Kidney epithelial cell (primary cell): ENCODE measurements at regions not wholly inside any gene's neighbourhood (a gene's known extent, or its start where the extent isn't known, plus 50 kb on each side); places are given as distances from the start of the nearest gene placed in this dataset.
"Not testable (repeated sequence)": the region's sequence is repeated elsewhere in the genome, so short reads cannot be mapped to it uniquely, and the experiment has no call there.

Experiments used
- DNase-seq: peaks from one replicate; pipeline ENCODE4 v3.0.0-alpha.2; 2010; ENCODE audit warnings: low read depth
- H3K27me3 ChIP-seq: 2 replicates; pipeline ENCODE4 v1.6.0; 2011; ENCODE audit warnings: low read length; ENCODE audit not compliant: control insufficient read depth, insufficient read depth
- H3K36me3 ChIP-seq: 2 replicates; pipeline ENCODE4 v1.5.1; 2011; ENCODE audit warnings: low read length; ENCODE audit not compliant: control insufficient read depth, insufficient read depth
- H3K4me3 ChIP-seq: 2 replicates; pipeline ENCODE4 v1.5.1; 2011; ENCODE audit warnings: low read depth, mild to moderate bottlenecking, control low read depth, low read length
- TF ChIP-seq, protein P1 (sequence below): IDR thresholded peaks from 2 replicates; pipeline ENCODE4 v1.5.1; 2011; ENCODE audit warnings: mild to moderate bottlenecking, moderate library complexity, low read length, control low read depth, inconsistent platforms; ENCODE audit not compliant: insufficient read depth, poor library complexity, severe bottlenecking

DNA sequence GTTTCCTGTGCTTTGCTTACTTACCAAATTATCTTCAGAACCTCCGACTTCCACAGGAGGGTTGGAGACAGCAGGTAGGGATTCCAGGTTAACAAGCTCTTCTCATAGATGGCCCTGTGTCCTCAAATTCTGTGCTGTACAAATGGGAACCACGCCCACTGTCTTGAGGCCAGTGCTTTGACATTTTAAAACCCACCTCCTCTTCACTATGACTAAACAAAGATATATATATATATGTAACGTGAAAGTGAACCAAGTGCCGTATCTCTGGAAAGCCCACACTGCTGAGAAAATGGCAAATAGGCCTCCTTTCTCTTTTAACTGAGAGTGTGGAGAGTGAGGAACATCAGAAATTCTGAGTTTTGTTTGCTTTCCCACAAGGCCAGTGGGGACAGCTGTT, 99.6 kb downstream of the ZBTB18 start:
- H3K27me3 ChIP-seq: no peaks in the 10 kb centered on the region
- TF ChIP-seq, protein P1, sequence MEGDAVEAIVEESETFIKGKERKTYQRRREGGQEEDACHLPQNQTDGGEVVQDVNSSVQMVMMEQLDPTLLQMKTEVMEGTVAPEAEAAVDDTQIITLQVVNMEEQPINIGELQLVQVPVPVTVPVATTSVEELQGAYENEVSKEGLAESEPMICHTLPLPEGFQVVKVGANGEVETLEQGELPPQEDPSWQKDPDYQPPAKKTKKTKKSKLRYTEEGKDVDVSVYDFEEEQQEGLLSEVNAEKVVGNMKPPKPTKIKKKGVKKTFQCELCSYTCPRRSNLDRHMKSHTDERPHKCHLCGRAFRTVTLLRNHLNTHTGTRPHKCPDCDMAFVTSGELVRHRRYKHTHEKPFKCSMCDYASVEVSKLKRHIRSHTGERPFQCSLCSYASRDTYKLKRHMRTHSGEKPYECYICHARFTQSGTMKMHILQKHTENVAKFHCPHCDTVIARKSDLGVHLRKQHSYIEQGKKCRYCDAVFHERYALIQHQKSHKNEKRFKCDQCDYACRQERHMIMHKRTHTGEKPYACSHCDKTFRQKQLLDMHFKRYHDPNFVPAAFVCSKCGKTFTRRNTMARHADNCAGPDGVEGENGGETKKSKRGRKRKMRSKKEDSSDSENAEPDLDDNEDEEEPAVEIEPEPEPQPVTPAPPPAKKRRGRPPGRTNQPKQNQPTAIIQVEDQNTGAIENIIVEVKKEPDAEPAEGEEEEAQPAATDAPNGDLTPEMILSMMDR: no peak
- no peak overlapping the region for H3K4me3 ChIP-seq
- H3K36me3 ChIP-seq: no peaks in the 10 kb centered on the region
- DNase-seq: no peak

DNA sequence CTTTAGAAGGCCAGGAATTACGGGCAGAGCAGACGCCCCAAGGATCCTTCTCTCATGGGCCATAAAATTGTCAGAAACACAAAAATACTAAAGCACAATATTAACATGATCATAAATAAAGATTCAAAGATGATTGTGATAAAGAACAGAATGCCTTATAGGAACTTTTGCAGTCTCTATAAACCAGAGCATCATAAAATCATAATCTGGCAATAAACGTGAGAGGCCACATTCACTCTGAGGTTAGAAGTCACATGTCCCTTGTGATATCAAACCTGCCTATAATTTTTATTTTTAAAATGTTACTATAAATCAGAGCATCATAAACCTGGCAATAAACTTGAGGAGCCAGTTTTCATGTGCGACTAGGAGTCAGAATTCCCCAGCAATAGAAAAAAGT, 100.5 kb downstream of the ZBTB18 start:
- TF ChIP-seq, protein P1: no peak
- Histone ChIP-seq H3K27me3 (no peaks in the 10 kb centered on the region), H3K4me3 (no peak overlapping the region)

DNA sequence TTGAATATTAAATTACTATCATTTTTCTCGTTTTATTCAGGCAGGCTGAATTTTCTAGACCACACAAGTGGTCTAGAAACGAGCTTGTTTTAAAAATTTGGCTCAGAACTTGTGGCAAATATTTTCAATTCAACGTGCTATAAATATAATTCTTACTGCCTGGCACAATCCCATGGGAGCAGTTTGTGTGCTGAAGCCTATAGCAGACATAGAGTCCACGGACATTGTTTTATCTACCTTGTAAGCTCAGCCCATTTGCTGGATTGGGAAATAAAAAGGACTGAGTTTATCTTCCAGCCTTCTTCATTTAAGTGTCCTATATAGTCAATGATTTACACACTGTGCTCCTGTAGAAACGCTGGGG, 103.4 kb downstream of the ZBTB18 start:
- no peak for DNase-seq
- Histone ChIP-seq H3K36me3 (no peaks in the 10 kb centered on the region), H3K4me3 (no peak overlapping the region), H3K27me3 (no peaks in the 10 kb centered on the region)
- TF ChIP-seq, protein P1: no peak

More for the DNA sequence above, 100.5 kb downstream of the ZBTB18 start:
- no peak for DNase-seq
- no peaks in the 10 kb centered on the region for H3K36me3 ChIP-seq

DNA sequence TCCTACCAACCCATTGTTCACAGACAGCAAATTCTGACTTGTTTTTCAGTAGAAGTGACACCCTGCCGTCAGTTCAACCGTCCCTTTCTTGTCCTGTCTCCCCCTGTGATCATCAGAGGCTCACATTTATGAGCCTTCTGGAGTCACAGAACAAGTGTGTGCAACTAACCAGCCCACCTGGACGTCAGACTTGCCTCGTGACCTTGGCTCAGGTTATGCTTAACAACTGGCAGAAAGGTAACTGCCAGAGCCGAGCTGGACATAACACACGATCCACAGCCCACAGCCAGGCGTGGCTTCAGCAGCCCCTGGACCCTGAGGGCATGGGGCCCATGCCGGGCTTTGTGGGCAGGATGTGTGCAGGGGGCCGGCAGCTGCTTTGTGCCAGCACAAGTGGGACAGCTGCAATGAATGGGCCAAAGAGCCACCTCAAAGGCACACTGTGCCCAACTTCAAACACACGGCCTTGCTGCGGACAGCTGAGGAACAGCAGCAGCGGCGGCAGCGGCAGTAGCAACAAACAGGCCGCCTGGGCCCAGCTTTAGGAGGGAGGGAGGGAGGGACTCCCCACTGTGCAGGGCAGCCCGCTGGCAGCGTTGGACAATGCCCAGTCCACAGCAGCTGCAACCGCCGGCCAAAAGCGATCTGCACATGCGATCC, 103.9 kb downstream of the ZBTB18 start:
- TF ChIP-seq, protein P1: no peak
- Histone ChIP-seq H3K4me3 (no peak overlapping the region), H3K36me3 (no peaks in the 10 kb centered on the region), H3K27me3 (no peaks in the 10 kb centered on the region)
- DNase-seq: no peak

DNA sequence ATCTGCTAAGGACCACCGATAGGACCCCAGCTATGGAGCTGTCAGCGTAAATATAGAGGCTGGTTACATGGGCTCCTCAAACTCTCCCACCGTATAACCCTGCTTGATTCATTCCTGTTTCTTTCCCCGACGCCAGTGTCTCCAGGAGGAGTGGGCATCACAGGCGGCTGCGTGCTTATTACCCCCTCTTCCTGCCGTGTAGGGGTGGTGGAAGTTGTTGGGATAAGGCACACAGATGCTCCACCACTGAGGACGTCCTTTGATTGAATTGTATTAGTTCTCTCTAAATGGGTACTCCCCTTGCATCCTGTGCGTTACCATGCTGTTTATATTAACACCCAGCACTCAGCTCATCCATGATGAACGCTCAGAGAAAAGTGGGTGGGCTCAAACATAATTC, 104.6 kb downstream of the ZBTB18 start:
- Histone ChIP-seq H3K4me3 (no peak overlapping the region), H3K27me3 (no peaks in the 10 kb centered on the region), H3K36me3 (no peaks in the 10 kb centered on the region)
- no peak for DNase-seq
- TF ChIP-seq, protein P1: no peak

DNA sequence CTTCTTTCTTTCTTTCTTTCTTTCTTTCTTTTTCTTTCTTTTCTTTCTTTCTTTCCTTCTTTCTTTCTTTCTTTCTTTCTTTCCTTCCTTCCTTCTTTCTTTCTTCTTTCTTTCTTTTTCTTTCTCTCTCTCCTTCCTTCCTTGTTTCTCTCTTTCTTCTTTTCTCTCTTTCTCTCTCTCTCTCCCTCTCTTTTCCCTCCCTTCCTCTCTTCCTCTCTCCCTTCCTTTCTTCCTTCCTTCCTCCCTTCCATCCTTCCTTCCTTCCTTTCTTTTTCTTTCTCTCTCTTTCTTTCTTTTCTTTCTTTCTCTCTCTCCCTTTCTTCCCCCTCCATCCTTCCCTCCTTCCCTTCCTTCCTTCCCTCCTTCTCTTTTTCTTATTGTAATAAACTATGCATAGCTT, 105.5 kb downstream of the ZBTB18 start:
- not testable (repeated sequence) for DNase-seq, H3K27me3 ChIP-seq, H3K4me3 ChIP-seq, H3K36me3 ChIP-seq
